ENCODE measurements at regions not wholly inside any gene's neighbourhood (a gene's known extent, or its start where the extent isn't known, plus 50 kb on each side); places are given as distances from the start of the nearest gene placed in this dataset.

- Histone ChIP-seq H3K4me1 (ENCODE audit: control insufficient read depth, low read length) (no peaks in the 10 kb centered on the region), H3K36me3 (ENCODE audit: control insufficient read depth, low read length) (no peaks in the 10 kb centered on the region), H3K9me3 (ENCODE audit: control insufficient read depth, insufficient read depth, low read length) (no peaks in the 10 kb centered on the region), H4K20me1 (ENCODE audit: control insufficient read depth, insufficient read depth, low read depth, low read length) (no peaks in the 10 kb centered on the region), H3K4me2 (ENCODE audit: low read length) (no peak overlapping the region), H3K27me3 (ENCODE audit: control insufficient read depth, low read length) (no peaks in the 10 kb centered on the region), H3K9me2 (replicated peaks; ENCODE audit: control insufficient read depth, low read length) (no peaks in the 10 kb centered on the region), H3K27ac (ENCODE audit: low read depth, low read length) (no peak overlapping the region), H3F3A (ENCODE audit: control insufficient read depth, insufficient read depth) (no peaks in the 10 kb centered on the region), H3K79me2 (ENCODE audit: control insufficient read depth, low read length) (no peaks in the 10 kb centered on the region), H3K4me3 (ENCODE audit: low read length) (no peak overlapping the region)
- TF ChIP-seq EZH2phosphoT487 (IDR thresholded peaks at IDR 0.05; ENCODE audit: borderline replicate concordance, low read length), result no peak
- no peak for TF ChIP-seq CTCF (IDR thresholded peaks at IDR 0.05; ENCODE audit: low read depth, low read length, poor library complexity, severe bottlenecking)
These were observed 164.5 kb upstream of the MOCS1 start for GRCh38 chr6:40098774-40099173.

- Histone ChIP-seq H4K20me1 (ENCODE audit: control insufficient read depth, insufficient read depth, low read depth, low read length) (no peaks in the 10 kb centered on the region), H3K27me3 (ENCODE audit: control insufficient read depth, low read length) (no peaks in the 10 kb centered on the region), H3K9me2 (replicated peaks; ENCODE audit: control insufficient read depth, low read length) (no peaks in the 10 kb centered on the region), H3K27ac (ENCODE audit: low read depth, low read length) (no peak overlapping the region), H3K79me2 (ENCODE audit: control insufficient read depth, low read length) (no peaks in the 10 kb centered on the region), H3K4me2 (ENCODE audit: low read length) (no peak overlapping the region), H3K4me1 (ENCODE audit: control insufficient read depth, low read length) (no peaks in the 10 kb centered on the region), H3K9me3 (ENCODE audit: control insufficient read depth, insufficient read depth, low read length) (no peaks in the 10 kb centered on the region), H3K36me3 (ENCODE audit: control insufficient read depth, low read length) (no peaks in the 10 kb centered on the region), H3K4me3 (ENCODE audit: low read length) (no peak overlapping the region), H3F3A (ENCODE audit: control insufficient read depth, insufficient read depth) (no peaks in the 10 kb centered on the region)
- TF ChIP-seq EZH2phosphoT487 (IDR thresholded peaks at IDR 0.05; ENCODE audit: borderline replicate concordance, low read length) (no peak), CTCF (IDR thresholded peaks at IDR 0.05; ENCODE audit: low read depth, low read length, poor library complexity, severe bottlenecking) (no peak)
These were observed 163.3 kb upstream of the MOCS1 start for GRCh38 chr6:40097590-40097989.

- Histone ChIP-seq H3K27ac (ENCODE audit: low read depth, low read length) (no peak overlapping the region), H3K27me3 (ENCODE audit: control insufficient read depth, low read length) (no peaks in the 10 kb centered on the region), H3K4me1 (ENCODE audit: control insufficient read depth, low read length) (no peaks in the 10 kb centered on the region), H3K36me3 (ENCODE audit: control insufficient read depth, low read length) (no peaks in the 10 kb centered on the region), H3K4me2 (ENCODE audit: low read length) (no peak overlapping the region), H3K9me3 (ENCODE audit: control insufficient read depth, insufficient read depth, low read length) (no peaks in the 10 kb centered on the region), H3K9me2 (replicated peaks; ENCODE audit: control insufficient read depth, low read length) (no peaks in the 10 kb centered on the region), H3K4me3 (ENCODE audit: low read length) (no peak overlapping the region), H4K20me1 (ENCODE audit: control insufficient read depth, insufficient read depth, low read depth, low read length) (no peaks in the 10 kb centered on the region), H3K79me2 (ENCODE audit: control insufficient read depth, low read length) (no peaks in the 10 kb centered on the region), H3F3A (ENCODE audit: control insufficient read depth, insufficient read depth) (no peaks in the 10 kb centered on the region)
- TF ChIP-seq CTCF (IDR thresholded peaks at IDR 0.05; ENCODE audit: low read depth, low read length, poor library complexity, severe bottlenecking) (no peak), EZH2phosphoT487 (IDR thresholded peaks at IDR 0.05; ENCODE audit: borderline replicate concordance, low read length) (no peak)
These were observed 149.1 kb upstream of the MOCS1 start for GRCh38 chr6:40083141-40083920.
